ENCODE measurements at regions not wholly inside any gene's neighbourhood (a gene's known extent, or its start where the extent isn't known, plus 50 kb on each side); places are given as distances from the start of the nearest gene placed in this dataset.

DNA sequence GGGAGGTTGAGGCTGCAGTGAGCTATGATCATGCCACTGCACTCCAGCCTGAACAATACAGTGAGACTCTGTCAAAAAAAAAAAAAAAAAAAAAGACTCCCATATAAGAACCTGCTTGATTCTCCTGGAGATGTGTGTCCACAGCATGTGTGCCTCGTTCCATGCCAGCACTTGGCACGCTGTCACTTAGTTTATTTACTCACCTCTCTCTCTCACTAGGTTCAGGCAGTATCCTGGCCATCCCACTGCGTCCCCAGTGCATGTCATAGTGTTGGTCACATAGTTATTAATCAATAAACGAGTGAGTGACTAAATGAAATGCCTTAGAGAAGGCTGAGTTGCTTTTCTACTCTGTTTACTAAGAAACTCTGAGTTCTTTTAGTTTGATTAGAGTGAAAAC is 79.1 kb upstream of the GPR12 start:
- TF ChIP-seq, protein P1, sequence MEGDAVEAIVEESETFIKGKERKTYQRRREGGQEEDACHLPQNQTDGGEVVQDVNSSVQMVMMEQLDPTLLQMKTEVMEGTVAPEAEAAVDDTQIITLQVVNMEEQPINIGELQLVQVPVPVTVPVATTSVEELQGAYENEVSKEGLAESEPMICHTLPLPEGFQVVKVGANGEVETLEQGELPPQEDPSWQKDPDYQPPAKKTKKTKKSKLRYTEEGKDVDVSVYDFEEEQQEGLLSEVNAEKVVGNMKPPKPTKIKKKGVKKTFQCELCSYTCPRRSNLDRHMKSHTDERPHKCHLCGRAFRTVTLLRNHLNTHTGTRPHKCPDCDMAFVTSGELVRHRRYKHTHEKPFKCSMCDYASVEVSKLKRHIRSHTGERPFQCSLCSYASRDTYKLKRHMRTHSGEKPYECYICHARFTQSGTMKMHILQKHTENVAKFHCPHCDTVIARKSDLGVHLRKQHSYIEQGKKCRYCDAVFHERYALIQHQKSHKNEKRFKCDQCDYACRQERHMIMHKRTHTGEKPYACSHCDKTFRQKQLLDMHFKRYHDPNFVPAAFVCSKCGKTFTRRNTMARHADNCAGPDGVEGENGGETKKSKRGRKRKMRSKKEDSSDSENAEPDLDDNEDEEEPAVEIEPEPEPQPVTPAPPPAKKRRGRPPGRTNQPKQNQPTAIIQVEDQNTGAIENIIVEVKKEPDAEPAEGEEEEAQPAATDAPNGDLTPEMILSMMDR (IDR thresholded peaks at IDR 0.05; ENCODE audit: low read depth, low read length): no peak
- no peak overlapping the region for H3K27ac ChIP-seq
- no peaks in the 10 kb centered on the region for H3K27me3 ChIP-seq
- DNase-seq (ENCODE audit: low read depth in 1 of 2, low spot score in 1 of 2): no peak
- H3K9me3 ChIP-seq (ENCODE audit: low read depth): no peaks in the 10 kb centered on the region
- H3K4me3 ChIP-seq: no peak overlapping the region
- no peaks in the 10 kb centered on the region for H3K36me3 ChIP-seq
- H3K4me1 ChIP-seq (ENCODE audit: low read depth): no peaks in the 10 kb centered on the region

GRCh38 chr13:26838821-26839220 is 78.2 kb upstream of the GPR12 start:
- no peaks in the 10 kb centered on the region for H3K9me3 ChIP-seq (ENCODE audit: low read depth)
- no peaks in the 10 kb centered on the region for H3K36me3 ChIP-seq
- H3K27ac ChIP-seq: no peak overlapping the region
- TF ChIP-seq, protein P1 (IDR thresholded peaks at IDR 0.05; ENCODE audit: low read depth, low read length): no peak
- no peaks in the 10 kb centered on the region for H3K27me3 ChIP-seq
- H3K4me1 ChIP-seq (ENCODE audit: low read depth): no peaks in the 10 kb centered on the region
- no peak overlapping the region for H3K4me3 ChIP-seq
- DNase-seq (ENCODE audit: low read depth in 1 of 2, low spot score in 1 of 2): no peak

DNA sequence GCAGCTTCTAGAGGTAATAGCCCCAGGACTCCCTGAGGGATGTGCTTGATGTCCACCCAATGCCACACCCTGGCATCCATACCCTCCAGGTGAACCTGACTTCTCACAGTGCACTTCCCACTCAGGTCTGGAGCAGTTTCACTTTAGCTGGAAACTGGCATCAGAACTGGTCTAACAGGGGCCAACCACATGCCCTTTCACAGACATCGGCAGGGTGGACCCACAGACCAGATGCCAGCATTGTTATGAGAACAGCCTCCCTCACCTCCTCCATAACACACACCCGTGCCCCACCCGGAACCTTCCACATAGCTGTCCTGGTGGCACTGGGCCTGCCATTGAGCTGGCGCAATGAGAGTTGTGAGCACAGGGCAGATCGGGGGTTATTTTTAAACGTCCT is 77.4 kb upstream of the GPR12 start:
- Histone ChIP-seq H3K27ac (no peak overlapping the region), H3K4me3 (no peak overlapping the region), H3K4me1 (ENCODE audit: low read depth) (no peaks in the 10 kb centered on the region), H3K27me3 (no peaks in the 10 kb centered on the region), H3K36me3 (no peaks in the 10 kb centered on the region), H3K9me3 (ENCODE audit: low read depth) (no peaks in the 10 kb centered on the region)
- DNase-seq (ENCODE audit: low read depth in 1 of 2, low spot score in 1 of 2): no peak
- TF ChIP-seq, protein P1 (IDR thresholded peaks at IDR 0.05; ENCODE audit: low read depth, low read length): no peak

DNA sequence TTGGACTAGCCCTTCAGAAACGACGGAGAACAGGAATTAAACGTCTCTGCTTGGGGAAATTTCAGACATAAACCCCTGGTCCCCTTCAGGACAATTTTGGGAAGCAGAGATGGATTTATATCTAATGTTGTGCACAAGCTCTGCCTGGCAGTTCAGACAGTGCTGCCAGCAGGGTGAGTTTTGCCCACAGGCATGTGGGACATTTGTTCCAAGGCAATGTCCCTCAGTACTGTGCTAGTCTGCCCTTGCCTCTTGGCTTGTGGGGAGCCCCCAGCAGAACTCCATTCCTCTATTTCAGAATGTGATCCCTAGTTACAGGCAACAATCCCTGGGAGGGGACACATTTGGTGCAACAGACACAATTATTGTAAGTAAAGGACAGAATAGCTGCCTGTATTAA is 76.5 kb upstream of the GPR12 start:
- no peaks in the 10 kb centered on the region for H3K27me3 ChIP-seq
- no peaks in the 10 kb centered on the region for H3K4me1 ChIP-seq (ENCODE audit: low read depth)
- no peaks in the 10 kb centered on the region for H3K36me3 ChIP-seq
- no peak overlapping the region for H3K27ac ChIP-seq
- H3K9me3 ChIP-seq (ENCODE audit: low read depth): no peaks in the 10 kb centered on the region
- TF ChIP-seq, protein P1 (IDR thresholded peaks at IDR 0.05; ENCODE audit: low read depth, low read length): no peak
- H3K4me3 ChIP-seq: no peak overlapping the region
- no peak for DNase-seq (ENCODE audit: low read depth in 1 of 2, low spot score in 1 of 2)

- no peaks in the 10 kb centered on the region for H3K27me3 ChIP-seq
- no peaks in the 10 kb centered on the region for H3K36me3 ChIP-seq
- TF ChIP-seq, protein P1 (IDR thresholded peaks at IDR 0.05; ENCODE audit: low read depth, low read length): no peak
- no peaks in the 10 kb centered on the region for H3K9me3 ChIP-seq (ENCODE audit: low read depth)
- DNase-seq (ENCODE audit: low read depth in 1 of 2, low spot score in 1 of 2): no peak
- H3K4me3 ChIP-seq: no peak overlapping the region
- H3K4me1 ChIP-seq (ENCODE audit: low read depth): no peaks in the 10 kb centered on the region
- no peak overlapping the region for H3K27ac ChIP-seq
Observed at GRCh38 chr13:26836626-26837025, 76.0 kb upstream of the GPR12 start.

DNA sequence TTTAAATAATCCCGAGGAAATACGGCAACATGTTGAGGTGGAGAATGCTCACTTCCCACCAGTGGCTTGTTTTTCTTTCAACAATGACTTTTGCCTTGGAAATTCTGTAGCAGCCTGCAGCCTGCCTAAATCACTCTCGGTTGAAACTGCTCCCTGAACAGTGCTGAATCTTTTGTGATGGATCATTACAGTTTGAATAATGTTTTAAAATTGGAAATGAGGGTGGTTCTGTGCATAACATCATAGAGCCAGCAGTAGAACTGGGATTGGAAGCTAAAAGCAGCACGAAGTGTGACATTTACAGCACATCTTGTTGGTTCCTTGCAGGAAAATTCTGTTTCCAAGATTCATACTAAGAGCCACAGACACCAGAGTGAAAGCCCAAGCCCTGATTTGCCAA is 74.1 kb upstream of the GPR12 start:
- Histone ChIP-seq H3K27me3 (no peaks in the 10 kb centered on the region), H3K9me3 (ENCODE audit: low read depth) (no peaks in the 10 kb centered on the region), H3K27ac (no peak overlapping the region), H3K4me3 (no peak overlapping the region), H3K4me1 (ENCODE audit: low read depth) (no peaks in the 10 kb centered on the region), H3K36me3 (no peaks in the 10 kb centered on the region)
- DNase-seq (ENCODE audit: low read depth in 1 of 2, low spot score in 1 of 2): no peak
- TF ChIP-seq, protein P1 (IDR thresholded peaks at IDR 0.05; ENCODE audit: low read depth, low read length): no peak
